Naive thymus-derived CD4-positive, alpha-beta T cell (primary cell): ENCODE measurements at regions not wholly inside any gene's neighbourhood (a gene's known extent, or its start where the extent isn't known, plus 50 kb on each side); places are given as distances from the start of the nearest gene placed in this dataset.

Experiments
- ATAC-seq: fragments of 150-1000 bp; cut with Tn5 transposase; 2 replicates; pipeline ENCODE4 v1.10.0; 2021; ENCODE audit warnings: mild to moderate bottlenecking, moderate library complexity
- CTCF ChIA-PET: fragments of 350-600 bp; sonication (Branson Sonifier 250); formaldehyde crosslinking; loops from one replicate; lab custom pipeline; 2021; ENCODE audit warnings: antibody characterized with exemption; lab: Charles Lee
- POLR2A ChIA-PET: fragments of 350-600 bp; sonication (Branson Sonifier 250); formaldehyde crosslinking; loops from one replicate; lab custom pipeline; 2021; ENCODE audit warnings: antibody characterized with exemption, inconsistent platforms; lab: Charles Lee
- DNase-seq, 9 donors: peaks; one replicate each; pipeline versions ENCODE4 v3.0.0 to v3.0.0-alpha.2; 2020 to 2022; ENCODE audit warnings: mixed read lengths in 1 of 9
- H3K27ac ChIP-seq: one replicate; pipeline ENCODE4 v1.7.0; 2013; ENCODE audit warnings: mild to moderate bottlenecking, low read depth, low read length, moderate library complexity
- H3K27me3 ChIP-seq, 2 donors: one replicate each; pipeline ENCODE4 v1.7.0; 2013; ENCODE audit warnings: low read length in 2 of 2, mild to moderate bottlenecking in 2 of 2, moderate library complexity in 2 of 2; ENCODE audit not compliant: control insufficient read depth in 2 of 2, insufficient read depth in 2 of 2
- H3K36me3 ChIP-seq, 3 experiments: 1 replicate in 2 of 3; 2 replicates in 1 of 3; pipeline ENCODE4 v1.7.0; 2013; ENCODE audit warnings: low read length in 3 of 3, mild to moderate bottlenecking in 3 of 3, moderate library complexity in 1 of 3; ENCODE audit not compliant: insufficient read depth in 3 of 3, control insufficient read depth in 2 of 3
- H3K4me1 ChIP-seq, 2 donors: one replicate each; pipeline ENCODE4 v1.7.0; 2013; ENCODE audit warnings: low read length in 2 of 2, mild to moderate bottlenecking in 2 of 2, moderate library complexity in 1 of 2; ENCODE audit not compliant: control insufficient read depth in 2 of 2, insufficient read depth in 2 of 2
- H3K4me3 ChIP-seq: 2 replicates; pipeline ENCODE4 v1.7.0; 2013; ENCODE audit warnings: mild to moderate bottlenecking, low read length
- H3K9me3 ChIP-seq, 3 experiments: 1 replicate in 2 of 3; 2 replicates in 1 of 3; pipeline ENCODE4 v1.7.0; 2013; ENCODE audit warnings: low read length in 3 of 3; ENCODE audit not compliant: control insufficient read depth in 2 of 3
- H3K27ac Mint-ChIP-seq, 9 donors: one replicate each; pipeline ENCODE4 v1.8.0; 2020 to 2022; ENCODE audit warnings: mixed read lengths in 9 of 9, mild to moderate bottlenecking in 8 of 9, moderate library complexity in 5 of 9, inconsistent platforms in 2 of 9
- H3K27me3 Mint-ChIP-seq, 5 donors: one replicate each; pipeline ENCODE4 v1.8.0; 2021 to 2022; ENCODE audit warnings: mixed read lengths in 5 of 5, mild to moderate bottlenecking in 1 of 5
- H3K36me3 Mint-ChIP-seq, 5 donors: one replicate each; pipeline ENCODE4 v1.8.0; 2020 to 2022; ENCODE audit warnings: mixed read lengths in 5 of 5, mild to moderate bottlenecking in 3 of 5, inconsistent platforms in 1 of 5
- H3K4me1 Mint-ChIP-seq, 7 donors: one replicate each; pipeline ENCODE4 v1.8.0; 2020 to 2022; ENCODE audit warnings: mixed read lengths in 7 of 7, mild to moderate bottlenecking in 3 of 7, inconsistent platforms in 1 of 7
- H3K4me3 Mint-ChIP-seq, 10 donors: one replicate each; pipeline ENCODE4 v1.8.0; 2020 to 2022; ENCODE audit warnings: mild to moderate bottlenecking in 10 of 10, mixed read lengths in 10 of 10, moderate library complexity in 6 of 10, inconsistent platforms in 2 of 10
- H3K9me3 Mint-ChIP-seq, 11 donors: one replicate each; pipeline ENCODE4 v1.8.0; 2020 to 2022; ENCODE audit warnings: mixed read lengths in 11 of 11, mild to moderate bottlenecking in 4 of 11, inconsistent platforms in 1 of 11, moderate library complexity in 1 of 11
- intact Hi-C, 2 donors: fragments of 100-400 bp; cut with micrococcal nuclease; formaldehyde crosslinking; loops; one replicate each; pipeline ENCODE4 v1.15.1; 2023

DNA sequence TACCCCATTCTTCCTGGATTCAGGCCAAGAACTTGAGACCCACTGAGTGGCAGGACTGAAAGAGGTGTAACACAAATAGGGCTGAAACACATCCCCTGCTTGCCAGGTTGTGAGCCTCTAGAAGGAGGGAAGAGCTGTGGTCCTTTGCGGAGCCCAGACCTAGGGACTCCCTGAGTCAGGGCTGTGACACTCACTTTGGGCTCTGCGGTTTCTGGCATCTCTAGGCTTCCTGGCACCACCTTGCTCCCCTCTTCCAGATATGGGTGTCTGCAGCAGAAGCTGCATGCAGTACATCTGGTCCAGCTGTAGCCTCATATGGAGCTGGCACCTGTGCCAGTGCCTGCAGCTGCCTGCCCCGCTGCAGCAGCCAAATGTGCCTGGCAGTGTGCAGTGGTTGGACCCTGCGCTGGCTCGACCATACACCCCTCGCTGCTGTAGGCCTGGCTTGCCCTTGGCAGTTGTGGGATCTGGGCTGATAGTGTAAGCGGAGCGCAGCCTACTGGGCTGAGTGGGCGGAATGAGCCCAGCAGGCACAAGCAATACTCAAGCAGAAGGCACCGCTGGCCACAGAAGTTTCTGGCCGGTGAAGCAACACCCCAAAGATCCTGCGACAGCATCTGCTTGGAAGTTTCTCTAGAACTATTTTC lies 290.4 kb downstream of the SLITRK6 start:
- Histone ChIP-seq H3K36me3 (no peaks in the 10 kb centered on the region), H3K27ac (no peak overlapping the region), H3K4me1 (no peaks in the 10 kb centered on the region), H3K4me3 (no peak overlapping the region), H3K27me3 (no peaks in the 10 kb centered on the region), H3K9me3 (no peaks in the 10 kb centered on the region)
- Mint-ChIP-seq H3K4me1 (peaks cover 0 to 2% (median 0%) of the 10 kb centered on the region in 7 donors), H3K4me3 (no peak overlapping the region), H3K27ac (no peak overlapping the region), H3K27me3 (no peaks in the 10 kb centered on the region), H3K36me3 (no peaks in the 10 kb centered on the region), H3K9me3 (no peaks in the 10 kb centered on the region)
- DNase-seq: no peak
- intact Hi-C loops: no loop called here
- POLR2A ChIA-PET: no interaction called here
- CTCF ChIA-PET: no interaction called here
- ATAC-seq: no peak

DNA sequence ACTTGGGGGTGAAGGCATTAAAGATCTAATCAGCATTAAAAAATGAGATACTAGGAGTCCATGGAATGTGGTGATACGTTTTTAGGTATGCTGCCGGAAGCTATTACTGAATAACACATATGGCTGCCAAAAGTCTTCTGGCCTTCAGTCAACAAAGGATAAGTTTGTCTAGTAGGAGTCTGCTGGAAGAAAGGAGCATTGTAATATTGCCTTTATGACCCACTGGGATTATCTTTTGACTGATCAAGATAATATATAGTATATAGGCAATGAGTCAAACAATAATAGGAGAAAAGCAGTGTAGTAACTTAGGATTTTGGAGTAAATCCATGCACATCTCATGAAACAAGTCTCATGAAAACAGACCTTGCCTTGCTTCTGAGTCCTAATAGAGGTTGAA lies 295.4 kb downstream of the SLITRK6 start:
- H3K4me3 ChIP-seq: no peak overlapping the region
- no peak overlapping the region for H3K4me3 Mint-ChIP-seq
- POLR2A ChIA-PET: no interaction called here
- H3K27me3 Mint-ChIP-seq: no peaks in the 10 kb centered on the region
- no peaks in the 10 kb centered on the region for H3K9me3 ChIP-seq
- no peaks in the 10 kb centered on the region for H3K36me3 Mint-ChIP-seq
- H3K4me1 Mint-ChIP-seq: peaks cover 0 to 2% (median 0%) of the 10 kb centered on the region in 7 donors
- no peaks in the 10 kb centered on the region for H3K9me3 Mint-ChIP-seq
- ATAC-seq (no peak), DNase-seq (no peak)
- intact Hi-C loops: no loop called here
- H3K27me3 ChIP-seq: no peaks in the 10 kb centered on the region
- H3K27ac Mint-ChIP-seq: no peak overlapping the region
- H3K4me1 ChIP-seq: no peaks in the 10 kb centered on the region
- no peak overlapping the region for H3K27ac ChIP-seq
- CTCF ChIA-PET: no interaction called here
- H3K36me3 ChIP-seq: no peaks in the 10 kb centered on the region

DNA sequence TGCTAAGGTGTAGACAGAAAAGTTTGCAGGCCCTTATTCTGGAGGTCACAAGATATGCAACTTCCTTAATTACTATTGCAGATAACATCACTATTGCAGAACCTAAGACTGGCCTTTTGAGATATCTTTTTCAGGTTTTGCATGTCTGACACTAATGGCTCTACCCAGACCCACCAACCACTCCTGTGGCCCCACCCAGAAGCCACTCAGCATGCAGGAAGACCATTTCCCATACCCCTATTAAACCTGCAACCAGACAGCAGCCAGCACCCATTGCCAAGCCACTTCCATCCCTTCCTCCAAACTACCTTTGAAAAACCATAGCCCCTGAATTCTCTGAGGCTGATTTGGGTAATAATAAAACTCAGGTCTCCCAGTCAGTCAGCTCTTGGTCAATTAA lies 297.6 kb downstream of the SLITRK6 start:
- no peak overlapping the region for H3K4me3 Mint-ChIP-seq
- intact Hi-C loops: no loop called here
- H3K36me3 Mint-ChIP-seq: no peaks in the 10 kb centered on the region
- H3K27me3 Mint-ChIP-seq: no peaks in the 10 kb centered on the region
- peaks cover 0 to 2% (median 0%) of the 10 kb centered on the region in 7 donors for H3K4me1 Mint-ChIP-seq
- H3K27ac Mint-ChIP-seq: no peak overlapping the region
- no peaks in the 10 kb centered on the region for H3K9me3 ChIP-seq
- DNase-seq (no peak), ATAC-seq (no peak)
- CTCF ChIA-PET: no interaction called here
- H3K36me3 ChIP-seq: no peaks in the 10 kb centered on the region
- POLR2A ChIA-PET: no interaction called here
- no peaks in the 10 kb centered on the region for H3K27me3 ChIP-seq
- H3K4me1 ChIP-seq: no peaks in the 10 kb centered on the region
- no peak overlapping the region for H3K27ac ChIP-seq
- no peaks in the 10 kb centered on the region for H3K9me3 Mint-ChIP-seq
- H3K4me3 ChIP-seq: no peak overlapping the region

DNA sequence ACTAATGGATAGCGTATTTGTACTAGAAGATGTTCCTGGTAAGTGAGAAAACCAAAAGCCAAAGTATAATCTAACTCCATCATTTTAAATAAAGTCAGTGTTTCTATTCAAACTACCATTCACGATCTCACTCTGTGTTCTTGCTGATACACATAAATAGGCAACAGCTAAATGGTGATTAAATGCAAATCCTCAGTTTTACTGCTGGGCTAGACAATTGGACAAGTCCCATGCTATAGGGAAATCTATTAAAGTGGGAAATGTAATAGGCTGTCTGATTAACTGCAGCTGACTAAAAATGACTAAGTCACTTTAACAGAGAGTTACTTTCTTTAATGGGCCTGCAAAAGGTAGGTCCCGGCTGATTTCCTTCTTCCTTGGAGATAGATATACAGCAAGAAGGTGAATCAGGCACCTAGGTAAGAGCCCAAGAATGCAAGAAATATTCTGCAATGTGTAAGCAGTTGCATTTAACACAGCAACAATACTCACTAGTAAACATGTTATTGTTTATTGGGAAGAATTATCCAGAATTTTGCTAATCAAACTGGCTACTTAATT lies 298.4 kb downstream of the SLITRK6 start:
- Mint-ChIP-seq H3K4me1 (peaks cover 0 to 2% (median 0%) of the 10 kb centered on the region in 7 donors), H3K4me3 (no peak overlapping the region), H3K36me3 (no peaks in the 10 kb centered on the region), H3K27ac (no peak overlapping the region), H3K9me3 (peaks cover 0 to 2% (median 0%) of the 10 kb centered on the region in 11 donors), H3K27me3 (no peaks in the 10 kb centered on the region)
- DNase-seq (no peak), ATAC-seq (no peak)
- Histone ChIP-seq H3K4me3 (no peak overlapping the region), H3K9me3 (no peaks in the 10 kb centered on the region), H3K4me1 (no peaks in the 10 kb centered on the region), H3K27me3 (no peaks in the 10 kb centered on the region), H3K36me3 (no peaks in the 10 kb centered on the region), H3K27ac (no peak overlapping the region)
- CTCF ChIA-PET: no interaction called here
- POLR2A ChIA-PET: no interaction called here
- intact Hi-C loops: no loop called here

DNA sequence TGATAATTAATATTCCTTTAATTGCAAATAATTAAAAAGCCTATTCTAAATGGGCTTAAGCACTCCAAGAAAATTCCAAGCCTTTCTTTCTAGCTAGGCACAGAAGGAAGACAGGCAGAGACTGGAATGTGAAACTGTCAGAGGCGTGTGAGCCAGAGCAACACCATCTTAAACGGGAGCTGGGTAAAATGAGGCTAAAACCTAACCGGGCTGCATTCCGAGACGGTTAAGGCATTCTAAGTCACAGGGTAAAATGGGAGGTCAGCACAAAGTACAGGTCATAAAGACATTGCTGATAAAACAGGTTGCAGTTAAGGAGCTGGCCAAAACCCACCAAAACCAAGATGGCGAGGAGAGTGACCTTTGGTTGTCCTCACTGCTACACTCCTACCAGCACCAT lies 300.4 kb downstream of the SLITRK6 start:
- H3K9me3 Mint-ChIP-seq: peaks cover 0 to 2% (median 0%) of the 10 kb centered on the region in 11 donors
- H3K36me3 ChIP-seq: no peaks in the 10 kb centered on the region
- no peaks in the 10 kb centered on the region for H3K9me3 ChIP-seq
- H3K4me1 Mint-ChIP-seq: no peaks in the 10 kb centered on the region
- ChIA-PET CTCF (no interaction called here), POLR2A (no interaction called here)
- no peak for ATAC-seq
- intact Hi-C loops: no loop called here
- H3K27me3 Mint-ChIP-seq: no peaks in the 10 kb centered on the region
- no peaks in the 10 kb centered on the region for H3K4me1 ChIP-seq
- peaks cover 0 to under 1% (median 0%) of the 10 kb centered on the region in 5 donors for H3K36me3 Mint-ChIP-seq
- no peak overlapping the region for H3K4me3 ChIP-seq
- H3K27ac ChIP-seq: no peak overlapping the region
- H3K27ac Mint-ChIP-seq: no peak overlapping the region
- no peaks in the 10 kb centered on the region for H3K27me3 ChIP-seq
- no peak overlapping the region for H3K4me3 Mint-ChIP-seq
- no peak for DNase-seq

DNA sequence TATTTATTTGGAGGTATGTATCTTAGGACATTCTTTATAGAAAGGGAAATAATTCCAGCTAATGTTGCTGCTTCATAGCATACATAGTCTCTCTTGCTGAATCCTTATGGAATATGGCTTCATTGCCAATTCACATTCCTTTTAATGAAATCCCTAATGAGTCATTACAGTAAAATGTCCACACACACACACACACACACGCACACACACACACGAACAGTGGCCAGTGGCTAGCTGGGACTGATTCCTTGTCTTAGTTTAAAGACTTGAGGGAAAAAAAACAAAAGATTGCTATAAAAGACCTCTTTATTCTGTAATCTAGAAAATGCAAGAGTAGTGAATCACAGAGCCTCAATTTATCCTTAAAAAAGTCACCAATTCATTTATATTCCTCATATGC lies 301.6 kb downstream of the SLITRK6 start:
- H3K27me3 Mint-ChIP-seq: no peaks in the 10 kb centered on the region
- POLR2A ChIA-PET: no interaction called here
- intact Hi-C loops: no loop called here

DNA sequence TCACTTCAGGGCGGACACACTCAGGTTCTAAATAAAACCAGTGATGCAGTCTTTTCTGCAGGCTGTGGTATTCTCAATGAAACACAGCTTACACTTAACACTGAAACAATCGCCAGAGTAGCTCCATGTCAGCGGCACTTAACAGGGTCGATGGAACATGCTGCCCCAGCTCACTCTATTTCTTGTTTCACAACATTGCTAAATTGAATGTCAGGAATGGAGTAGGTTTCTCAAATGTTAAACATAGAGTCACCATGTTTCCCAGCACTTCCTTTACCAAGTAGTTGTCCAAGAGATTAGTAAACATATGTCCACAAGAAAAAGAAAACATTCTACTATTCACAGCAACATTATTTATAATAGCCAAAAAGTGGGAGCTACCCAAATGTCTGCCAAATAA lies 306.9 kb downstream of the SLITRK6 start:
- Histone ChIP-seq H3K36me3 (no peaks in the 10 kb centered on the region), H3K9me3 (no peaks in the 10 kb centered on the region), H3K27ac (no peak overlapping the region), H3K27me3 (no peaks in the 10 kb centered on the region), H3K4me1 (no peaks in the 10 kb centered on the region), H3K4me3 (no peak overlapping the region)
- peaks cover 0 to 4% (median 0%) of the 10 kb centered on the region in 5 donors for H3K36me3 Mint-ChIP-seq
- POLR2A ChIA-PET: no interaction called here
- peaks cover 0 to 10% (median 2%) of the 10 kb centered on the region in 11 donors for H3K9me3 Mint-ChIP-seq
- H3K27me3 Mint-ChIP-seq: no peaks in the 10 kb centered on the region
- H3K27ac Mint-ChIP-seq: no peak overlapping the region
- intact Hi-C loops: no loop called here
- CTCF ChIA-PET: no interaction called here
- H3K4me1 Mint-ChIP-seq: no peaks in the 10 kb centered on the region
- H3K4me3 Mint-ChIP-seq: no peak overlapping the region
- no peak for DNase-seq
- no peak for ATAC-seq

More for the DNA sequence above, 301.6 kb downstream of the SLITRK6 start:
- Histone ChIP-seq H3K4me3 (no peak overlapping the region), H3K27me3 (no peaks in the 10 kb centered on the region), H3K36me3 (no peaks in the 10 kb centered on the region), H3K27ac (no peak overlapping the region), H3K9me3 (no peaks in the 10 kb centered on the region), H3K4me1 (no peaks in the 10 kb centered on the region)
- CTCF ChIA-PET: no interaction called here
- H3K4me3 Mint-ChIP-seq: no peak overlapping the region
- no peak for ATAC-seq
- no peaks in the 10 kb centered on the region for H3K4me1 Mint-ChIP-seq
- H3K9me3 Mint-ChIP-seq: peaks cover 0 to 6% (median 1%) of the 10 kb centered on the region in 11 donors
- H3K36me3 Mint-ChIP-seq: peaks cover 0 to 4% (median 0%) of the 10 kb centered on the region in 5 donors
- no peak overlapping the region for H3K27ac Mint-ChIP-seq
- no peak for DNase-seq
